AG04449 (cell line): ENCODE measurements at regions not wholly inside any gene's neighbourhood (a gene's known extent, or its start where the extent isn't known, plus 50 kb on each side); places are given as distances from the start of the nearest gene placed in this dataset.

ENCODE experiments used
- CTCF ChIA-PET: fragments of 350-600 bp; formaldehyde crosslinking; extraction: SDS; loops from one replicate; lab custom pipeline; 2021; ENCODE audit warnings: antibody characterized with exemption; lab: Yijun Ruan, JAX
- POLR2A ChIA-PET: fragments of 400-600, 350-600 bp; formaldehyde crosslinking; extraction: SDS; loops from one replicate; lab custom pipeline; 2020; ENCODE audit warnings: antibody characterized with exemption, inconsistent platforms; lab: Yijun Ruan, JAX
- DNase-seq: peaks from one replicate; pipeline ENCODE4 v3.0.0-alpha.2; 2010; ENCODE audit warnings: low read depth, low spot score
- H3K4me3 ChIP-seq: 2 replicates; pipeline ENCODE4 v1.5.1; 2011; ENCODE audit warnings: low read depth, mild to moderate bottlenecking, control low read depth, low read length
- TF ChIP-seq, protein P1 (sequence below): IDR thresholded peaks from one replicate; pipeline ENCODE4 v1.5.1; 2011; ENCODE audit warnings: mild to moderate bottlenecking, moderate library complexity, low read length, control low read depth, inconsistent platforms; ENCODE audit not compliant: insufficient read depth; ENCODE audit errors: missing control alignments

DNA sequence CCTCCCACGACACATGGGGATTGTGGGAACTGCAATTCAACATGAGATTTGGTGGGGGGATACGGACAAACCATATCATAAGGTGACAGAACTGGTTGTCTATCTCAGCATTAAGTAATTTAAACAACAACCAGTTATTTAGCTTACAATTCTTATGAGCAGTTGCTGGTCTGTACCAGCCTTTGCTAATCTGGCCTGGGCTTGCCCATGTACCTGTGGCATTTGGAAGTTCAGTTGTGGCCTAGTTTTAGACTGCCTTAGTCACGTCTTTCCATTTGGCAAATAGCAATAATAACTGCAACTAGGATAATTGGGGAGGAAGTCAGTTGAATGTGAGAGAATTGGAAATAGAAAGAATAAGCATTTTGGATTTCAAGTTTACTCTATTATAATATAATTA lies 441.8 kb upstream of the CXADR start:
- H3K4me3 ChIP-seq: no peak overlapping the region
- TF ChIP-seq, protein P1, sequence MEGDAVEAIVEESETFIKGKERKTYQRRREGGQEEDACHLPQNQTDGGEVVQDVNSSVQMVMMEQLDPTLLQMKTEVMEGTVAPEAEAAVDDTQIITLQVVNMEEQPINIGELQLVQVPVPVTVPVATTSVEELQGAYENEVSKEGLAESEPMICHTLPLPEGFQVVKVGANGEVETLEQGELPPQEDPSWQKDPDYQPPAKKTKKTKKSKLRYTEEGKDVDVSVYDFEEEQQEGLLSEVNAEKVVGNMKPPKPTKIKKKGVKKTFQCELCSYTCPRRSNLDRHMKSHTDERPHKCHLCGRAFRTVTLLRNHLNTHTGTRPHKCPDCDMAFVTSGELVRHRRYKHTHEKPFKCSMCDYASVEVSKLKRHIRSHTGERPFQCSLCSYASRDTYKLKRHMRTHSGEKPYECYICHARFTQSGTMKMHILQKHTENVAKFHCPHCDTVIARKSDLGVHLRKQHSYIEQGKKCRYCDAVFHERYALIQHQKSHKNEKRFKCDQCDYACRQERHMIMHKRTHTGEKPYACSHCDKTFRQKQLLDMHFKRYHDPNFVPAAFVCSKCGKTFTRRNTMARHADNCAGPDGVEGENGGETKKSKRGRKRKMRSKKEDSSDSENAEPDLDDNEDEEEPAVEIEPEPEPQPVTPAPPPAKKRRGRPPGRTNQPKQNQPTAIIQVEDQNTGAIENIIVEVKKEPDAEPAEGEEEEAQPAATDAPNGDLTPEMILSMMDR: no peak
- DNase-seq: no peak
- CTCF ChIA-PET: no interaction called here
- POLR2A ChIA-PET: no interaction called here

DNA sequence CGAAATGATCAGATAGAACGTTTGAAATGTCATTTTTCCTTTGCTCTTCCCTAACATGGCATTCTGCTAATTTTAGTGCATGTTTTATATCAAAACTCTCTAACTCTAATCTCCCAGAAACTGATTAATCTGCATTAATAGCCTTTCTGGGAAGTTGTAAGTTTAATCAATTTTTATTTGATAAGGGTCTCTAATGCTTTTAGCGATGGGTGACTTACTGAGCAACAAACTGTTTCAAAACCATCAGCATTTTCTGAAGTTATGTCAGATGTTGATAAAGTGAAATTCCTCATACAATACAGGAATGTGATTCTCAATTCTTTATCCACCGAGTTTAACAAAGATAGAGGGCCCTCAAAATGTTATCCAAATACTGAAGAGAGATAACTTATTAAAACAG lies 431.6 kb upstream of the CXADR start:
- CTCF ChIA-PET: no interaction called here
- no peak overlapping the region for H3K4me3 ChIP-seq
- POLR2A ChIA-PET: no interaction called here
- TF ChIP-seq, protein P1: no peak
- DNase-seq: no peak

DNA sequence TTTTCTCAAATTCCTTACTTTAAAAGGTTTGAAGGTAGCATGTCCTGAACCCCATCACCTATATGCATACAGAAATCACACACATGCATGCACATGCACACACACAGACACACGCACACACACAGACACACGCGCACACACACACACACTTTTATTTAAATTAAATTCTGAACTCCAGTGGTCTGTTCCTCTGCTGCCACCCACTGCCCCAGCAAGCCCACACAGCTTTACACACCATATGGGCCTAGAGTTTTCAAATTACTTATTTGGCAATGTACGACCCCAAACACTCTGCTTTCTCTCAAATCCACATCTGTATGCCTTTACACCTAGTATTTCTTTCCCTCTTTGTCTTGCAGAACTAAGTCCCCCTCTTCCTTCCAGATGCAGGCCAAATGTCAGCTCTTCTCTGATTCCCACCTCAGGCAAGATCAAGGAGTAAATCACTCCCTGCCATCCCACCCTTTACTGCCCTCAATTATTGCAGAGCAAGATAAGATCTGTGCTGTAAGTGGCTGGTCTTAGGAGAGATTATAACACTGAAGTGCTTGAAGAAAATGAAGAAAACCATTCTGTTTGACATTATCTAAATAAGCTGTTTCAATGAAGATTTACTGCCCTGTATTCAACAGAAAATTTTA lies 429.9 kb upstream of the CXADR start:
- TF ChIP-seq, protein P1: no peak
- CTCF ChIA-PET: no interaction called here
- POLR2A ChIA-PET: no interaction called here
- no peak for DNase-seq
- no peak overlapping the region for H3K4me3 ChIP-seq

GRCh38 chr21:17085707-17086106 lies 427.1 kb upstream of the CXADR start:
- no peak overlapping the region for H3K4me3 ChIP-seq
- TF ChIP-seq, protein P1: no peak
- CTCF ChIA-PET: no interaction called here
- no peak for DNase-seq
- POLR2A ChIA-PET: no interaction called here

- POLR2A ChIA-PET: no interaction called here
- no peak for DNase-seq
- no peak overlapping the region for H3K4me3 ChIP-seq
- TF ChIP-seq, protein P1: no peak
- CTCF ChIA-PET: no interaction called here
These were observed 424.3 kb upstream of the CXADR start for GRCh38 chr21:17088500-17088899.

- ChIA-PET POLR2A (no interaction called here), CTCF (no interaction called here)
- no peak for DNase-seq
- no peak overlapping the region for H3K4me3 ChIP-seq
- TF ChIP-seq, protein P1: no peak
These were observed 423.8 kb upstream of the CXADR start for GRCh38 chr21:17089091-17089491.
